Cardiac muscle cell (in vitro differentiated cells and primary cell): ENCODE measurements at regions not wholly inside any gene's neighbourhood (a gene's known extent, or its start where the extent isn't known, plus 50 kb on each side); places are given as distances from the start of the nearest gene placed in this dataset.

Experiments used
- DNase-seq, 2 donors: peaks; one replicate each; pipeline versions ENCODE4 v3.0.0 to v3.0.0-alpha.2; 2010 to 2017; ENCODE audit warnings: low read depth in 1 of 2, low spot score in 1 of 2
- H3K27ac ChIP-seq: fragments of 200-600 bp; sonication (generic); 2 replicates; pipeline ENCODE4 v1.5.1; 2016
- H3K27me3 ChIP-seq: fragments of 200-600 bp; sonication (generic); 2 replicates; pipeline ENCODE4 v1.6.0; 2016; ENCODE audit warnings: control low read depth
- H3K36me3 ChIP-seq: fragments of 200-600 bp; sonication (generic); 2 replicates; pipeline ENCODE4 v1.5.1; 2016; ENCODE audit warnings: control low read depth
- H3K4me1 ChIP-seq: fragments of 200-600 bp; sonication (generic); 2 replicates; pipeline ENCODE4 v1.8.1; 2017; ENCODE audit warnings: low read depth, mild to moderate bottlenecking, mixed run types
- H3K4me3 ChIP-seq: fragments of 200-600 bp; sonication (generic); 2 replicates; pipeline ENCODE4 v1.5.1; 2016; ENCODE audit warnings: mild to moderate bottlenecking
- H3K9me3 ChIP-seq: fragments of 200-600 bp; sonication (generic); 2 replicates; pipeline ENCODE4 v1.5.1; 2017; ENCODE audit warnings: low read depth, mild to moderate bottlenecking, control low read depth
- TF ChIP-seq, protein P1 (sequence below): IDR thresholded peaks from 2 replicates; pipeline ENCODE4 v1.5.1; 2012; ENCODE audit warnings: low read depth, mild to moderate bottlenecking, low read length

- no peak for DNase-seq
- no peaks in the 10 kb centered on the region for H3K27me3 ChIP-seq
- H3K9me3 ChIP-seq = no peaks in the 10 kb centered on the region
- no peaks in the 10 kb centered on the region for H3K4me1 ChIP-seq
- TF ChIP-seq, protein P1, sequence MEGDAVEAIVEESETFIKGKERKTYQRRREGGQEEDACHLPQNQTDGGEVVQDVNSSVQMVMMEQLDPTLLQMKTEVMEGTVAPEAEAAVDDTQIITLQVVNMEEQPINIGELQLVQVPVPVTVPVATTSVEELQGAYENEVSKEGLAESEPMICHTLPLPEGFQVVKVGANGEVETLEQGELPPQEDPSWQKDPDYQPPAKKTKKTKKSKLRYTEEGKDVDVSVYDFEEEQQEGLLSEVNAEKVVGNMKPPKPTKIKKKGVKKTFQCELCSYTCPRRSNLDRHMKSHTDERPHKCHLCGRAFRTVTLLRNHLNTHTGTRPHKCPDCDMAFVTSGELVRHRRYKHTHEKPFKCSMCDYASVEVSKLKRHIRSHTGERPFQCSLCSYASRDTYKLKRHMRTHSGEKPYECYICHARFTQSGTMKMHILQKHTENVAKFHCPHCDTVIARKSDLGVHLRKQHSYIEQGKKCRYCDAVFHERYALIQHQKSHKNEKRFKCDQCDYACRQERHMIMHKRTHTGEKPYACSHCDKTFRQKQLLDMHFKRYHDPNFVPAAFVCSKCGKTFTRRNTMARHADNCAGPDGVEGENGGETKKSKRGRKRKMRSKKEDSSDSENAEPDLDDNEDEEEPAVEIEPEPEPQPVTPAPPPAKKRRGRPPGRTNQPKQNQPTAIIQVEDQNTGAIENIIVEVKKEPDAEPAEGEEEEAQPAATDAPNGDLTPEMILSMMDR = no peak
- H3K4me3 ChIP-seq = no peak overlapping the region
- no peaks in the 10 kb centered on the region for H3K36me3 ChIP-seq
- H3K27ac ChIP-seq = no peak overlapping the region
These were observed 585.8 kb upstream of the SEMA6A start for GRCh38 chr5:117160391-117160790.

DNA sequence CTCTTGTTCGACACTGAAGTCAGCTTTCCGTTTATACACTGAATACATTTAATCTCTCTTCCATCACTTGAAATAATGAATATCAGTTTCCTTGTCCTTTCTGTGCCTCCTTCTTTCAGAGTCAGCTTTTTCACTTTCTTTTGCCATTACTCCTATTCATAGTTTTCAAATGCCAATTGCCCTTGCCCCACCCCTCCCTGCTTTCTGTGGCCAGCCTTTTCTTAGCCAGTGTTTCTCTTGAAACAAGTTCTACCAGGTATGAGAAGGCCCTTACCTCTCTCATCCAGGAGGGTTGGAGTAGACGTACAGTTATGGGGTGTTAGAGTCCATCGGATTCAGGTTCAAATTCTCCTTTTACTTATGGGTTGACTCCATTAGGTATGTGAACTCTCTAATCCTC lies 574.7 kb upstream of the SEMA6A start:
- no peak for DNase-seq
- TF ChIP-seq, protein P1 = no peak
- Histone ChIP-seq H3K36me3 (no peaks in the 10 kb centered on the region), H3K27me3 (no peaks in the 10 kb centered on the region), H3K9me3 (no peaks in the 10 kb centered on the region), H3K4me1 (peaks cover 4% of the 10 kb centered on the region), H3K27ac (no peak overlapping the region), H3K4me3 (no peak overlapping the region)

- TF ChIP-seq, protein P1 = no peak
- H3K27ac ChIP-seq = no peak overlapping the region
These were observed 569.5 kb upstream of the SEMA6A start for GRCh38 chr5:117144086-117144485.

GRCh38 chr5:117143406-117143805 lies 568.8 kb upstream of the SEMA6A start:
- Histone ChIP-seq H3K27me3 (no peaks in the 10 kb centered on the region), H3K4me3 (no peak overlapping the region), H3K36me3 (no peaks in the 10 kb centered on the region), H3K9me3 (no peaks in the 10 kb centered on the region), H3K27ac (no peak overlapping the region), H3K4me1 (no peaks in the 10 kb centered on the region)
- TF ChIP-seq, protein P1 = no peak
- no peak for DNase-seq

More at GRCh38 chr5:117144086-117144485, 569.5 kb upstream of the SEMA6A start:
- Histone ChIP-seq H3K36me3 (no peaks in the 10 kb centered on the region), H3K27me3 (no peaks in the 10 kb centered on the region), H3K9me3 (no peaks in the 10 kb centered on the region), H3K4me1 (no peaks in the 10 kb centered on the region), H3K4me3 (no peak overlapping the region)
- DNase-seq = no peak

DNA sequence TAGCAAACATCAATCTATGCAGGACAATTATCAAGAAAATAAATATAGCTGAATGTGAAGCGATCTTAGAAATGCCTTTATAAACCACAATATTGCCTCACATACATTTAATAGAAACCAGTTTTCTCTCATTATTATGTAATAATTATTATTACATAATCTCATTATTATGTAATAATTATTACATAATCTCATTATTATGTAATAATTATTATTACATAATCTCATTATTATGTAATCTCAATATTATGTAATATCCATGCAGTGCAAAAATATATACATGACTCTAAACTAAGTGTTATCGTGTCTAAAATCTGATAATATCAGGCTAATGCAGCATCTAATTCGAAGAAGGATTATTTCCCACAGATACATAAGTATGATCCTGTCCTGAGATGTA lies 563.9 kb upstream of the SEMA6A start:
- no peak for DNase-seq
- Histone ChIP-seq H3K27ac (no peak overlapping the region), H3K27me3 (no peaks in the 10 kb centered on the region), H3K36me3 (no peaks in the 10 kb centered on the region), H3K9me3 (no peaks in the 10 kb centered on the region), H3K4me3 (no peak overlapping the region), H3K4me1 (no peaks in the 10 kb centered on the region)
- TF ChIP-seq, protein P1 = no peak

DNA sequence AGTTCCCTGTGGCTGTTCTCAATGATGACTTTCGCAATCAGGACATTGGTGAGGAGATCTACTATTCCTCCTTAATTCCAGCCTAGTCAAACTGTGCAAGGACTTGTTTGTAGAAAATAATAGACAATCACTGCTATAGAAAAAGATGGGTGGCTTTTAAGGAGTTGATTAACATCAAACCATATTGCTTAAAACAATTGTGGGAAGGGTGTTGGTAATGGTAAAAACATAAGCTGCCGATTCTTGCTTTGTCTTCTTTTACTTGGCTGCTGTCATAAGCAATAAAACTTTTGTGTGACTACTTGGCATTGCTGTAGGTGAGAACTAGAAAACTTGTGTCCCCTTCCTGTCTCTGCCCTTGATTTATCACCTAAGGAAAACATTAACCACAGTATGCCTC lies 561.2 kb upstream of the SEMA6A start:
- no peaks in the 10 kb centered on the region for H3K4me1 ChIP-seq

More for the DNA sequence above, 561.2 kb upstream of the SEMA6A start:
- Histone ChIP-seq H3K4me3 (no peak overlapping the region), H3K36me3 (no peaks in the 10 kb centered on the region), H3K27ac (no peak overlapping the region), H3K9me3 (no peaks in the 10 kb centered on the region), H3K27me3 (no peaks in the 10 kb centered on the region)
- TF ChIP-seq, protein P1 = no peak
- no peak for DNase-seq
